ENCODE measurements at regions not wholly inside any gene's neighbourhood (a gene's known extent, or its start where the extent isn't known, plus 50 kb on each side); places are given as distances from the start of the nearest gene placed in this dataset.

DNA sequence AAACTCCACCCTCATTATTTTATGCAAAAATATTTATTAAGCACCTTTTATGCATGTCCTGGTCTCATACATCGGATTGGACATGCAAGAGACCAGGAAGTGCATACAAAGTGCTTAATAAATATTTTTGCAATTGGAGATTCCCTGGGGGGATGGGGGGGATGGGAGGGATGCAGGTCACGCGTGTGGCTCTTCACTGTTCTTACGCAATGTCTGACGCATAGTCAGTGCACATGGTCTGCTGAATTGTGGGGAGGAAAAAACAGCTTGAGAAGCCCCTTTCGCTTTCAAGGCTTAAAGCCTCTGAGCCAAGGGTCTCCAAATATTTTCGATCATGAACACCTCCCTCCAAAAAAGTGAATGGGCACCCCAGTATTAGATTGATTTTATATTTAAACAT is 96.7 kb upstream of the XYLT1 start:
- CTCF ChIA-PET = interaction anchor here (5.3 kb wide), 1 partner anchor 12 kb away, joined by 22 read pairs; no protein-coding TSS in a partner anchor
- peaks cover 11% of the 10 kb centered on the region for H3K9me3 Mint-ChIP-seq
- DNase-seq (ENCODE audit: low spot score) = no peak
- H3K27ac Mint-ChIP-seq = no peak overlapping the region
- no peaks in the 10 kb centered on the region for H3K27me3 Mint-ChIP-seq (ENCODE audit: low read depth)
- POLR2A ChIA-PET = no interaction called here
- no peak overlapping the region for H3K4me3 Mint-ChIP-seq
- H3K4me1 Mint-ChIP-seq = peaks cover 5% of the 10 kb centered on the region; the same call in 1 of the 2 replicates
- no peak for ATAC-seq
- H3K36me3 Mint-ChIP-seq = no peaks in the 10 kb centered on the region
- TF ChIP-seq KAT7 (CRISPR knock-in tag; IDR thresholded peaks at IDR 0.05; ENCODE audit: borderline replicate concordance) = no peak
- no peak for TF ChIP-seq NR1H2 (CRISPR knock-in tag; IDR thresholded peaks at IDR 0.05)
- no peak for TF ChIP-seq ZSCAN18 (CRISPR knock-in tag; IDR thresholded peaks at IDR 0.05)
- TF ChIP-seq ZNF416 (CRISPR knock-in tag; IDR thresholded peaks at IDR 0.05) = no peak
- TF ChIP-seq, protein P1, sequence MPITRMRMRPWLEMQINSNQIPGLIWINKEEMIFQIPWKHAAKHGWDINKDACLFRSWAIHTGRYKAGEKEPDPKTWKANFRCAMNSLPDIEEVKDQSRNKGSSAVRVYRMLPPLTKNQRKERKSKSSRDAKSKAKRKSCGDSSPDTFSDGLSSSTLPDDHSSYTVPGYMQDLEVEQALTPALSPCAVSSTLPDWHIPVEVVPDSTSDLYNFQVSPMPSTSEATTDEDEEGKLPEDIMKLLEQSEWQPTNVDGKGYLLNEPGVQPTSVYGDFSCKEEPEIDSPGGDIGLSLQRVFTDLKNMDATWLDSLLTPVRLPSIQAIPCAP (CRISPR knock-in tag; IDR thresholded peaks at IDR 0.05) = no peak
- TF ChIP-seq, protein P2, sequence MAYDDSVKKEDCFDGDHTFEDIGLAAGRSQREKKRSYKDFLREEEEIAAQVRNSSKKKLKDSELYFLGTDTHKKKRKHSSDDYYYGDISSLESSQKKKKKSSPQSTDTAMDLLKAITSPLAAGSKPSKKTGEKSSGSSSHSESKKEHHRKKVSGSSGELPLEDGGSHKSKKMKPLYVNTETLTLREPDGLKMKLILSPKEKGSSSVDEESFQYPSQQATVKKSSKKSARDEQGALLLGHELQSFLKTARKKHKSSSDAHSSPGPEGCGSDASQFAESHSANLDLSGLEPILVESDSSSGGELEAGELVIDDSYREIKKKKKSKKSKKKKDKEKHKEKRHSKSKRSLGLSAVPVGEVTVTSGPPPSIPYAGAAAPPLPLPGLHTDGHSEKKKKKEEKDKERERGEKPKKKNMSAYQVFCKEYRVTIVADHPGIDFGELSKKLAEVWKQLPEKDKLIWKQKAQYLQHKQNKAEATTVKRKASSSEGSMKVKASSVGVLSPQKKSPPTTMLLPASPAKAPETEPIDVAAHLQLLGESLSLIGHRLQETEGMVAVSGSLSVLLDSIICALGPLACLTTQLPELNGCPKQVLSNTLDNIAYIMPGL (CRISPR knock-in tag; IDR thresholded peaks at IDR 0.05) = no peak
- TF ChIP-seq, protein P3, sequence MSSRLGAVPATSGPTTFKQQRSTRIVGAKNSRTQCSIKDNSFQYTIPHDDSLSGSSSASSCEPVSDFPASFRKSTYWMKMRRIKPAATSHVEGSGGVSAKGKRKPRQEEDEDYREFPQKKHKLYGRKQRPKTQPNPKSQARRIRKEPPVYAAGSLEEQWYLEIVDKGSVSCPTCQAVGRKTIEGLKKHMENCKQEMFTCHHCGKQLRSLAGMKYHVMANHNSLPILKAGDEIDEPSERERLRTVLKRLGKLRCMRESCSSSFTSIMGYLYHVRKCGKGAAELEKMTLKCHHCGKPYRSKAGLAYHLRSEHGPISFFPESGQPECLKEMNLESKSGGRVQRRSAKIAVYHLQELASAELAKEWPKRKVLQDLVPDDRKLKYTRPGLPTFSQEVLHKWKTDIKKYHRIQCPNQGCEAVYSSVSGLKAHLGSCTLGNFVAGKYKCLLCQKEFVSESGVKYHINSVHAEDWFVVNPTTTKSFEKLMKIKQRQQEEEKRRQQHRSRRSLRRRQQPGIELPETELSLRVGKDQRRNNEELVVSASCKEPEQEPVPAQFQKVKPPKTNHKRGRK (CRISPR knock-in tag; IDR thresholded peaks at IDR 0.05; ENCODE audit: borderline replicate concordance) = no peak
- TF ChIP-seq, protein P4, sequence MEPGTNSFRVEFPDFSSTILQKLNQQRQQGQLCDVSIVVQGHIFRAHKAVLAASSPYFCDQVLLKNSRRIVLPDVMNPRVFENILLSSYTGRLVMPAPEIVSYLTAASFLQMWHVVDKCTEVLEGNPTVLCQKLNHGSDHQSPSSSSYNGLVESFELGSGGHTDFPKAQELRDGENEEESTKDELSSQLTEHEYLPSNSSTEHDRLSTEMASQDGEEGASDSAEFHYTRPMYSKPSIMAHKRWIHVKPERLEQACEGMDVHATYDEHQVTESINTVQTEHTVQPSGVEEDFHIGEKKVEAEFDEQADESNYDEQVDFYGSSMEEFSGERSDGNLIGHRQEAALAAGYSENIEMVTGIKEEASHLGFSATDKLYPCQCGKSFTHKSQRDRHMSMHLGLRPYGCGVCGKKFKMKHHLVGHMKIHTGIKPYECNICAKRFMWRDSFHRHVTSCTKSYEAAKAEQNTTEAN (CRISPR knock-in tag; IDR thresholded peaks at IDR 0.05) = no peak
- no peak for TF ChIP-seq RELA (CRISPR knock-in tag; IDR thresholded peaks at IDR 0.05; ENCODE audit: borderline replicate concordance)
- TF ChIP-seq, protein P5, sequence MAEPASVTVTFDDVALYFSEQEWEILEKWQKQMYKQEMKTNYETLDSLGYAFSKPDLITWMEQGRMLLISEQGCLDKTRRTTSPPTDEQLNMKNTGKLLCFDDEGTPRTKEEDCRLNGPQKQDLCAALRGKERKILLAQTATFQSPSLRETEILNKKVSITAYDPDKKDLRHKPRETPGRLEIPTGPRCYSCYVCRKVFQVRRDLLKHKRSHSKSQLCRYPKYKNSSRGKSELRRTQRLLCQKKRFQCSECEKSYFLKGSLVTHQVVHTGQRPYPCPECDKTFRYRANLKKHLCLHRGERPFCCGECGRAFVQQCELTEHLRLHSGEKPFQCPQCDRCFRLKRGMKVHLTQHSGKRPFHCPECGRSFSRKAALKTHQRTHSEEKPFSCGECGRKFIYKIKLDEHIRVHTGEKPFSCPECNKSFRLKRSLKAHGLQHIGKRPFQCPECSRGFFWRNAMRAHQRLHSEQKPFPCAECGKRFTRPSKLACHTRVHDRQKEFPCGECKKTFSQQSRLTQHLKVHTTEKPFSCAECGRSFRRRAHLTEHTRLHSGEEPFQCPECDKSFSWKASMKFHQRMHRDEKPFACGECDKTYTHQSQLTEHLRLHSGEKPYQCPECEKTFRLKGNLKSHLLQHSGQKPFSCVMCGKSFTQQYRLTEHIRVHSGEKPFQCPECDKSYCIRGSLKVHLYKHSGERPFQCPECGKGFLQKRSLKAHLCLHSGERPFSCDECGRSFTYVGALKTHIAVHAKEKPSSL (CRISPR knock-in tag; conservative IDR thresholded peaks at IDR 0.05) = no peak
- TF ChIP-seq ZNF281 (CRISPR knock-in tag; IDR thresholded peaks at IDR 0.05) = no peak
- no peak for TF ChIP-seq USF2 (CRISPR knock-in tag; IDR thresholded peaks at IDR 0.05)
- no peak for TF ChIP-seq PREB (CRISPR knock-in tag; IDR thresholded peaks at IDR 0.05; ENCODE audit: borderline replicate concordance)
- TF ChIP-seq ZNF121 (CRISPR knock-in tag; IDR thresholded peaks at IDR 0.05) = no peak
- TF ChIP-seq, protein P6, sequence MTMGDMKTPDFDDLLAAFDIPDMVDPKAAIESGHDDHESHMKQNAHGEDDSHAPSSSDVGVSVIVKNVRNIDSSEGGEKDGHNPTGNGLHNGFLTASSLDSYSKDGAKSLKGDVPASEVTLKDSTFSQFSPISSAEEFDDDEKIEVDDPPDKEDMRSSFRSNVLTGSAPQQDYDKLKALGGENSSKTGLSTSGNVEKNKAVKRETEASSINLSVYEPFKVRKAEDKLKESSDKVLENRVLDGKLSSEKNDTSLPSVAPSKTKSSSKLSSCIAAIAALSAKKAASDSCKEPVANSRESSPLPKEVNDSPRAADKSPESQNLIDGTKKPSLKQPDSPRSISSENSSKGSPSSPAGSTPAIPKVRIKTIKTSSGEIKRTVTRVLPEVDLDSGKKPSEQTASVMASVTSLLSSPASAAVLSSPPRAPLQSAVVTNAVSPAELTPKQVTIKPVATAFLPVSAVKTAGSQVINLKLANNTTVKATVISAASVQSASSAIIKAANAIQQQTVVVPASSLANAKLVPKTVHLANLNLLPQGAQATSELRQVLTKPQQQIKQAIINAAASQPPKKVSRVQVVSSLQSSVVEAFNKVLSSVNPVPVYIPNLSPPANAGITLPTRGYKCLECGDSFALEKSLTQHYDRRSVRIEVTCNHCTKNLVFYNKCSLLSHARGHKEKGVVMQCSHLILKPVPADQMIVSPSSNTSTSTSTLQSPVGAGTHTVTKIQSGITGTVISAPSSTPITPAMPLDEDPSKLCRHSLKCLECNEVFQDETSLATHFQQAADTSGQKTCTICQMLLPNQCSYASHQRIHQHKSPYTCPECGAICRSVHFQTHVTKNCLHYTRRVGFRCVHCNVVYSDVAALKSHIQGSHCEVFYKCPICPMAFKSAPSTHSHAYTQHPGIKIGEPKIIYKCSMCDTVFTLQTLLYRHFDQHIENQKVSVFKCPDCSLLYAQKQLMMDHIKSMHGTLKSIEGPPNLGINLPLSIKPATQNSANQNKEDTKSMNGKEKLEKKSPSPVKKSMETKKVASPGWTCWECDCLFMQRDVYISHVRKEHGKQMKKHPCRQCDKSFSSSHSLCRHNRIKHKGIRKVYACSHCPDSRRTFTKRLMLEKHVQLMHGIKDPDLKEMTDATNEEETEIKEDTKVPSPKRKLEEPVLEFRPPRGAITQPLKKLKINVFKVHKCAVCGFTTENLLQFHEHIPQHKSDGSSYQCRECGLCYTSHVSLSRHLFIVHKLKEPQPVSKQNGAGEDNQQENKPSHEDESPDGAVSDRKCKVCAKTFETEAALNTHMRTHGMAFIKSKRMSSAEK (CRISPR knock-in tag; IDR thresholded peaks at IDR 0.05; ENCODE audit: borderline replicate concordance) = no peak
- TF ChIP-seq SMAD3 (CRISPR knock-in tag; IDR thresholded peaks at IDR 0.05; ENCODE audit: borderline replicate concordance) = no peak
- TF ChIP-seq, protein P7, sequence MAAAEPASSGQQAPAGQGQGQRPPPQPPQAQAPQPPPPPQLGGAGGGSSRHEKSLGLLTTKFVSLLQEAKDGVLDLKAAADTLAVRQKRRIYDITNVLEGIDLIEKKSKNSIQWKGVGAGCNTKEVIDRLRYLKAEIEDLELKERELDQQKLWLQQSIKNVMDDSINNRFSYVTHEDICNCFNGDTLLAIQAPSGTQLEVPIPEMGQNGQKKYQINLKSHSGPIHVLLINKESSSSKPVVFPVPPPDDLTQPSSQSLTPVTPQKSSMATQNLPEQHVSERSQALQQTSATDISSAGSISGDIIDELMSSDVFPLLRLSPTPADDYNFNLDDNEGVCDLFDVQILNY (CRISPR knock-in tag; IDR thresholded peaks at IDR 0.05) = no peak

Measured in WTC11 (cell line).